A549 (cell line): ENCODE measurements at regions not wholly inside any gene's neighbourhood (a gene's known extent, or its start where the extent isn't known, plus 50 kb on each side); places are given as distances from the start of the nearest gene placed in this dataset.

Experiments
- ATAC-seq, 2 experiments: fragments of 200-7000 bp in 1 of 2; fragments of >200 bp in 1 of 2; cut with Nextera tagmentation in 1 of 2; cut with Tn5 transposase in 1 of 2; 3 replicates each; pipeline versions ENCODE4 v1.8.0 to v1.9.1; 2018 to 2020; ENCODE audit warnings: mild to moderate bottlenecking in 1 of 2, moderate library complexity in 1 of 2
- CTCF ChIA-PET: fragments of 300-600 bp; sonication (Branson Sonifier 250); formaldehyde crosslinking; extraction: SDS; loops from one replicate; lab custom pipeline; 2021; ENCODE audit warnings: antibody characterized with exemption, inconsistent platforms; lab: Yijun Ruan, JAX
- POLR2A ChIA-PET: fragments of 350-600 bp; formaldehyde crosslinking; extraction: SDS; loops from one replicate; lab custom pipeline; 2021; ENCODE audit warnings: antibody characterized with exemption, inconsistent platforms; lab: Yijun Ruan, JAX
- DNase-seq, 2 experiments: peaks; one replicate each; pipeline versions ENCODE4 v3.0.0 to v3.0.0-alpha.2; 2011 to 2016; ENCODE audit warnings: low read depth in 1 of 2, low spot score in 1 of 2
- FAIRE-seq: peaks from 2 replicates; lab custom pipeline; 2011; peaks lifted over from hg19 to GRCh38; lab: Jason Lieb, UNC
- H3K27ac ChIP-seq, 2 experiments: fragments of >200 bp; sonication (Bioruptor Twin); formaldehyde crosslinking; 3 replicates each; pipeline ENCODE4 v1.5.1; 2016 to 2017
- H3K4me1 ChIP-seq: fragments of >200 bp; sonication (Bioruptor Twin); formaldehyde crosslinking; 3 replicates; pipeline ENCODE4 v1.6.1; 2016
- H3K4me2 ChIP-seq: fragments of >200 bp; sonication (Bioruptor Twin); formaldehyde crosslinking; 3 replicates; pipeline ENCODE4 v1.6.1; 2016
- H3K4me3 ChIP-seq: fragments of >200 bp; sonication (Bioruptor Twin); formaldehyde crosslinking; 3 replicates; pipeline ENCODE4 v1.5.1; 2016
- H3K9me3 ChIP-seq: fragments of >200 bp; sonication (Bioruptor Twin); formaldehyde crosslinking; 3 replicates; pipeline ENCODE4 v1.6.1; 2016
- CBX2 ChIP-seq: fragments of 200-600 bp; sonication (generic); IDR thresholded peaks from 2 replicates; pipeline ENCODE4 v1.6.1; 2016; ENCODE audit warnings: low read depth, mild to moderate bottlenecking, borderline replicate concordance
- CBX8 ChIP-seq: fragments of 200-600 bp; sonication (generic); IDR thresholded peaks from 2 replicates; pipeline ENCODE4 v1.6.1; 2016
- ESRRA ChIP-seq: fragments of 150-350 bp; IDR thresholded peaks from 2 replicates; pipeline ENCODE4 v1.6.1; 2014; ENCODE audit warnings: mild to moderate bottlenecking, low read length, borderline replicate concordance
- FOSB ChIP-seq: fragments of 250-450 bp; sonication (Bioruptor Pico); IDR thresholded peaks from 2 replicates; pipeline ENCODE4 v1.5.0; 2020; ENCODE audit warnings: mild to moderate bottlenecking, moderate library complexity
- FOXS1 ChIP-seq: fragments of 250-450 bp; sonication (Bioruptor Pico); IDR thresholded peaks from 2 replicates; pipeline ENCODE4 v1.5.0; 2020; ENCODE audit warnings: mild to moderate bottlenecking, moderate library complexity
- HOXA7 ChIP-seq: fragments of 250-450 bp; sonication (Bioruptor Pico); IDR thresholded peaks from 2 replicates; pipeline ENCODE4 v1.5.0; 2020; ENCODE audit warnings: mild to moderate bottlenecking, moderate library complexity
- HOXB5 ChIP-seq: fragments of 250-450 bp; sonication (Bioruptor Pico); IDR thresholded peaks from 2 replicates; pipeline ENCODE4 v1.5.0; 2020; ENCODE audit warnings: mild to moderate bottlenecking, moderate library complexity
- JUN ChIP-seq, 2 experiments: fragments of >200 bp; sonication (Bioruptor Twin); formaldehyde crosslinking; IDR thresholded peaks; 2 replicates in 1 of 2; 3 replicates in 1 of 2; pipeline ENCODE4 v1.6.1; 2016 to 2017
- NFE2L2 ChIP-seq: fragments of 150-350 bp; conservative IDR thresholded peaks from 2 replicates; pipeline ENCODE4 v1.6.1; 2014; ENCODE audit warnings: low read length
- NPAS2 ChIP-seq: fragments of 250-450 bp; sonication (Bioruptor Pico); IDR thresholded peaks from 2 replicates; pipeline ENCODE4 v1.8.0; 2022; ENCODE audit warnings: mild to moderate bottlenecking, moderate library complexity, borderline replicate concordance
- POLR2A ChIP-seq: IDR thresholded peaks from 2 replicates; pipeline ENCODE4 v1.6.1; 2012; ENCODE audit warnings: mild to moderate bottlenecking, low read length
- POLR2AphosphoS2 ChIP-seq: conservative IDR thresholded peaks from 2 replicates; pipeline ENCODE4 v1.6.1; 2012; ENCODE audit warnings: low read length, improper control_type of control experiment, inconsistent platforms
- RAD21 ChIP-seq, 2 experiments: fragments of >200 bp in 1 of 2; sonication (Bioruptor Twin) in 1 of 2; formaldehyde crosslinking in 1 of 2; IDR thresholded peaks in 1 of 2; conservative IDR thresholded peaks in 1 of 2; 2 replicates in 1 of 2; 3 replicates in 1 of 2; pipeline ENCODE4 v1.6.1; 2012 to 2018; ENCODE audit warnings: inconsistent platforms in 1 of 2
- RARB ChIP-seq: fragments of 250-450 bp; sonication (Bioruptor Pico); IDR thresholded peaks from 2 replicates; pipeline ENCODE4 v1.8.0; 2021; ENCODE audit warnings: mild to moderate bottlenecking, moderate library complexity
- RCOR1 ChIP-seq: fragments of 150-350 bp; IDR thresholded peaks from 2 replicates; pipeline ENCODE4 v1.6.1; 2014; ENCODE audit warnings: antibody characterized with exemption, low read length, low read depth
- RFX5 ChIP-seq: fragments of 450-650 bp; IDR thresholded peaks from 2 replicates; pipeline ENCODE4 v1.7.1; 2014; ENCODE audit warnings: antibody characterized with exemption, mild to moderate bottlenecking, moderate library complexity
- RNF2 ChIP-seq: fragments of 200-600 bp; sonication (generic); IDR thresholded peaks from 2 replicates; pipeline ENCODE4 v1.6.1; 2016; ENCODE audit warnings: low read depth, mild to moderate bottlenecking, antibody characterized with exemption, moderate library complexity, borderline replicate concordance
- TFCP2L1 ChIP-seq: fragments of 250-450 bp; sonication (Bioruptor Pico); IDR thresholded peaks from 2 replicates; pipeline ENCODE4 v1.5.0; 2021; ENCODE audit warnings: mild to moderate bottlenecking
- TP53 ChIP-seq: fragments of 250-450 bp; sonication (Bioruptor Pico); IDR thresholded peaks from 2 replicates; pipeline ENCODE4 v1.5.0; 2021; ENCODE audit warnings: mild to moderate bottlenecking, moderate library complexity
- ZNF302 ChIP-seq: fragments of 250-450 bp; sonication (Bioruptor Pico); IDR thresholded peaks from 2 replicates; pipeline ENCODE4 v1.9.0; 2021; ENCODE audit warnings: inconsistent platforms, mild to moderate bottlenecking, moderate library complexity
- WGBS: methylation state at CpG from one replicate; pipeline ENCODE4 v1.1.6; 2017; ENCODE audit errors: missing lambda C conversion rate; 5-methylcytosine and 5-hydroxymethylcytosine counted together
- TF ChIP-seq, protein P1 (sequence below): fragments of 250-450 bp; sonication (Bioruptor Pico); IDR thresholded peaks from 2 replicates; pipeline ENCODE4 v1.5.0; 2021; ENCODE audit warnings: mild to moderate bottlenecking, moderate library complexity, borderline replicate concordance
- TF ChIP-seq, protein P2 (sequence below): fragments of >200 bp; sonication (Bioruptor Twin); formaldehyde crosslinking; IDR thresholded peaks from 2 replicates; pipeline ENCODE4 v1.6.1; 2016
- TF ChIP-seq, protein P3 (sequence below): IDR thresholded peaks from 2 replicates; pipeline ENCODE4 v1.6.1; 2012; ENCODE audit warnings: low read depth, borderline replicate concordance
- TF ChIP-seq, protein P4 (sequence below): IDR thresholded peaks from 2 replicates; pipeline ENCODE4 v1.6.1; 2012
- TF ChIP-seq, protein P5 (sequence below): fragments of 200-600 bp; sonication (generic); IDR thresholded peaks from 2 replicates; pipeline ENCODE4 v1.6.1; 2016; ENCODE audit warnings: antibody characterized with exemption, mild to moderate bottlenecking, moderate library complexity
- TF ChIP-seq, protein P6 (sequence below): fragments of >200 bp; sonication (Bioruptor Twin); formaldehyde crosslinking; IDR thresholded peaks from 3 replicates; pipeline ENCODE4 v1.6.1; 2016

DNA sequence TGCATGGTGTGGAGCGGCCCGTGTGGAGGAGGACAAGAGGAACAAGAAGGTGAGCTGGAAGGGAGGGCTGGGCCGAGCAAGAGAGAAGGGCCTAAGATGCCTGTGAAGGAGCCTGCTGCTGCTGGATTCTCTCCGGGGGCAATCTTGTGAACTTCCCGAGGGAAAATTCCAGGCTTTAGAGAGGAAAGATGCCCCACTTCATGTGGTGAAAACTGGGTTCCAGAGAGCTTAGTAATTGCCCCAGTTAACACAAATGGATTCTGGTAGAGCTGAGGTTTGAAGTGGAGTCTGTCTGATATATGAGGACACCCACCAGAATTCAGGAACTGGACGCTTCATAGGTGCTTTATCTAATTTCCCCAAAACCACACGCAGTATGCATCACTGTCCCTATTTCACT lies 114.1 kb upstream of the ZMIZ1 start:
- FAIRE-seq, result no peak
- H3K9me3 ChIP-seq, result no peaks in the 10 kb centered on the region
- WGBS, result 89% methylated on average over 7 of the region's 7 CpGs
- TF ChIP-seq POLR2AphosphoS2, result no peak
- ATAC-seq, result no peak
- CTCF ChIA-PET, result interaction anchor here (0.8 to 1.4 kb wide), 6 partner anchors 9 to 241 kb away, joined by 3 to 7 read pairs (median 3); no protein-coding TSS in a partner anchor
- H3K27ac ChIP-seq, result no peak overlapping the region
- DNase-seq, result no peak
- no peak overlapping the region for H3K4me2 ChIP-seq
- POLR2A ChIA-PET, result interaction anchor here (0.9 kb wide), 1 partner anchor 19 kb away, joined by 4 read pairs; no protein-coding TSS in a partner anchor
- no peak overlapping the region for H3K4me3 ChIP-seq
- H3K4me1 ChIP-seq, result no peaks in the 10 kb centered on the region

DNA sequence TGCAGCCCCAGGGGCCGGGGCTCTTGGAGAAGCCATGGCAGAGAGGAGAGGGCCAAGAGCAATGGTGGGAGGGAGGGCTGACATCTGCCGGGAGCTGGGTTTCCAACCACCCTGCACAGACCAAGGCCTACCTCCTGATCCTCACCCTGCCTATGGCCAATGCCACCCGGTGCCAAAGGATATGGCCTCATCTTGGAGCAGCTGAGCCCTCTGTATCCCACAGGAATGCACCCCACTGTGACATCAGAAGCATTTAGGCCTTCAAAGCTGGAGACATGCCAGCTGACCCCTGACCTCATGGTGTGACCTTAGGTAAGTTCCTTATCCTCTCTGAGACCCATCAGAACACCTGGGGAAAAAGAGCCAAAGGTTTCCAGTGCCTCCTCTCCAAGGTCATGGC lies 113.6 kb upstream of the ZMIZ1 start:
- H3K4me3 ChIP-seq, result no peak overlapping the region
- no peak for DNase-seq
- H3K4me1 ChIP-seq, result no peaks in the 10 kb centered on the region
- no peak for ATAC-seq
- FAIRE-seq, result no peak
- CTCF ChIA-PET, result interaction anchor here (1.1 to 1.4 kb wide), 4 partner anchors 9 to 241 kb away, joined by 3 to 7 read pairs (median 3); no protein-coding TSS in a partner anchor
- TF ChIP-seq, protein P1, sequence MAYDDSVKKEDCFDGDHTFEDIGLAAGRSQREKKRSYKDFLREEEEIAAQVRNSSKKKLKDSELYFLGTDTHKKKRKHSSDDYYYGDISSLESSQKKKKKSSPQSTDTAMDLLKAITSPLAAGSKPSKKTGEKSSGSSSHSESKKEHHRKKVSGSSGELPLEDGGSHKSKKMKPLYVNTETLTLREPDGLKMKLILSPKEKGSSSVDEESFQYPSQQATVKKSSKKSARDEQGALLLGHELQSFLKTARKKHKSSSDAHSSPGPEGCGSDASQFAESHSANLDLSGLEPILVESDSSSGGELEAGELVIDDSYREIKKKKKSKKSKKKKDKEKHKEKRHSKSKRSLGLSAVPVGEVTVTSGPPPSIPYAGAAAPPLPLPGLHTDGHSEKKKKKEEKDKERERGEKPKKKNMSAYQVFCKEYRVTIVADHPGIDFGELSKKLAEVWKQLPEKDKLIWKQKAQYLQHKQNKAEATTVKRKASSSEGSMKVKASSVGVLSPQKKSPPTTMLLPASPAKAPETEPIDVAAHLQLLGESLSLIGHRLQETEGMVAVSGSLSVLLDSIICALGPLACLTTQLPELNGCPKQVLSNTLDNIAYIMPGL (CRISPR knock-in tag), result no peak
- TF ChIP-seq RNF2 (no peak), POLR2A (no peak), JUN (IDR thresholded peaks at IDR 0.05) (no peak), TP53 (CRISPR knock-in tag) (no peak), ZNF302 (CRISPR knock-in tag) (no peak), CBX2 (no peak), HOXA7 (CRISPR knock-in tag) (no peak), RFX5 (no peak), HOXB5 (CRISPR knock-in tag) (no peak), TFCP2L1 (CRISPR knock-in tag) (no peak), RARB (CRISPR knock-in tag) (no peak), NFE2L2 (no peak), CBX8 (no peak), FOXS1 (CRISPR knock-in tag) (no peak), RCOR1 (no peak)
- TF ChIP-seq, protein P2, sequence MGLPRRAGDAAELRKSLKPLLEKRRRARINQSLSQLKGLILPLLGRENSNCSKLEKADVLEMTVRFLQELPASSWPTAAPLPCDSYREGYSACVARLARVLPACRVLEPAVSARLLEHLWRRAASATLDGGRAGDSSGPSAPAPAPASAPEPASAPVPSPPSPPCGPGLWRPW, result no peak
- TF ChIP-seq, protein P3, sequence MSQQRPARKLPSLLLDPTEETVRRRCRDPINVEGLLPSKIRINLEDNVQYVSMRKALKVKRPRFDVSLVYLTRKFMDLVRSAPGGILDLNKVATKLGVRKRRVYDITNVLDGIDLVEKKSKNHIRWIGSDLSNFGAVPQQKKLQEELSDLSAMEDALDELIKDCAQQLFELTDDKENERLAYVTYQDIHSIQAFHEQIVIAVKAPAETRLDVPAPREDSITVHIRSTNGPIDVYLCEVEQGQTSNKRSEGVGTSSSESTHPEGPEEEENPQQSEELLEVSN, result no peak
- TF ChIP-seq, protein P4, sequence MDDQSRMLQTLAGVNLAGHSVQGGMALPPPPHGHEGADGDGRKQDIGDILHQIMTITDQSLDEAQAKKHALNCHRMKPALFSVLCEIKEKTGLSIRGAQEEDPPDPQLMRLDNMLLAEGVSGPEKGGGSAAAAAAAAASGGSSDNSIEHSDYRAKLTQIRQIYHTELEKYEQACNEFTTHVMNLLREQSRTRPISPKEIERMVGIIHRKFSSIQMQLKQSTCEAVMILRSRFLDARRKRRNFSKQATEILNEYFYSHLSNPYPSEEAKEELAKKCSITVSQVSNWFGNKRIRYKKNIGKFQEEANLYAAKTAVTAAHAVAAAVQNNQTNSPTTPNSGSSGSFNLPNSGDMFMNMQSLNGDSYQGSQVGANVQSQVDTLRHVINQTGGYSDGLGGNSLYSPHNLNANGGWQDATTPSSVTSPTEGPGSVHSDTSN, result no peak
- TF ChIP-seq, all 56 proteins: peak for 0
- POLR2A ChIA-PET, result interaction anchor here (0.9 kb wide), 1 partner anchor 18 kb away, joined by 4 read pairs; no protein-coding TSS in a partner anchor
- Histone ChIP-seq H3K9me3 (no peaks in the 10 kb centered on the region), H3K4me2 (no peak overlapping the region), H3K27ac (no peak overlapping the region)
- WGBS, result 68% methylated on average over 2 of the region's 3 CpGs

DNA sequence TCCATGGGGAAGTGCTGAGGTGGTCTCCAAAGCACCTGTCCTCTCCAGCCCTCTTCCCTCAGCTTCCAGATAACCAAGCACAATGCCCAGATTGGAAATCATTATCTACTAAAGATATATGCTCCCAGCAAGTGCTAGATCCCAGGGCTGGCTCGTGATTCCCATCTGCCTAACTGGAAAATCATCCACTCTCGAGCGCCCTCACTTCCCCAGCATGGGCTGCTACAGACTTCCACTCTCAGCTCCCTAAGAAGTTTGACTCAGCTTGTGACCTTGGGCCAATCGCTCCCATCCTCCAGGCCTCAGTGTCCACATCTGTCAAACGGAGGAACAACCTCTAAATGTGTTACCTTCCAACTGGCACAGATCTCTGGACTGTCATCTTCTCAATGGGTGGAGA lies 112.4 kb upstream of the ZMIZ1 start:
- POLR2A ChIA-PET, result interaction anchor here (1.2 kb wide), 1 partner anchor 17 kb away, joined by 3 read pairs; no protein-coding TSS in a partner anchor
- CTCF ChIA-PET, result interaction anchor here (0.6 to 2.1 kb wide), 2 partner anchors 9 to 123 kb away, joined by 3 to 6 read pairs; no protein-coding TSS in a partner anchor
- WGBS, result 84% methylated on average over 5 of the region's 5 CpGs
- Histone ChIP-seq H3K9me3 (no peaks in the 10 kb centered on the region), H3K27ac (no peak overlapping the region), H3K4me3 (no peak overlapping the region), H3K4me1 (no peaks in the 10 kb centered on the region; the same call in 2 of the 3 replicates), H3K4me2 (no peak overlapping the region)
- DNase-seq, result no peak
- no peak for ATAC-seq
- FAIRE-seq, result no peak
- TF ChIP-seq, protein P5, sequence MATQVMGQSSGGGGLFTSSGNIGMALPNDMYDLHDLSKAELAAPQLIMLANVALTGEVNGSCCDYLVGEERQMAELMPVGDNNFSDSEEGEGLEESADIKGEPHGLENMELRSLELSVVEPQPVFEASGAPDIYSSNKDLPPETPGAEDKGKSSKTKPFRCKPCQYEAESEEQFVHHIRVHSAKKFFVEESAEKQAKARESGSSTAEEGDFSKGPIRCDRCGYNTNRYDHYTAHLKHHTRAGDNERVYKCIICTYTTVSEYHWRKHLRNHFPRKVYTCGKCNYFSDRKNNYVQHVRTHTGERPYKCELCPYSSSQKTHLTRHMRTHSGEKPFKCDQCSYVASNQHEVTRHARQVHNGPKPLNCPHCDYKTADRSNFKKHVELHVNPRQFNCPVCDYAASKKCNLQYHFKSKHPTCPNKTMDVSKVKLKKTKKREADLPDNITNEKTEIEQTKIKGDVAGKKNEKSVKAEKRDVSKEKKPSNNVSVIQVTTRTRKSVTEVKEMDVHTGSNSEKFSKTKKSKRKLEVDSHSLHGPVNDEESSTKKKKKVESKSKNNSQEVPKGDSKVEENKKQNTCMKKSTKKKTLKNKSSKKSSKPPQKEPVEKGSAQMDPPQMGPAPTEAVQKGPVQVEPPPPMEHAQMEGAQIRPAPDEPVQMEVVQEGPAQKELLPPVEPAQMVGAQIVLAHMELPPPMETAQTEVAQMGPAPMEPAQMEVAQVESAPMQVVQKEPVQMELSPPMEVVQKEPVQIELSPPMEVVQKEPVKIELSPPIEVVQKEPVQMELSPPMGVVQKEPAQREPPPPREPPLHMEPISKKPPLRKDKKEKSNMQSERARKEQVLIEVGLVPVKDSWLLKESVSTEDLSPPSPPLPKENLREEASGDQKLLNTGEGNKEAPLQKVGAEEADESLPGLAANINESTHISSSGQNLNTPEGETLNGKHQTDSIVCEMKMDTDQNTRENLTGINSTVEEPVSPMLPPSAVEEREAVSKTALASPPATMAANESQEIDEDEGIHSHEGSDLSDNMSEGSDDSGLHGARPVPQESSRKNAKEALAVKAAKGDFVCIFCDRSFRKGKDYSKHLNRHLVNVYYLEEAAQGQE, result no peak
- TF ChIP-seq HOXA7 (CRISPR knock-in tag) (no peak), JUN (IDR thresholded peaks at IDR 0.05) (no peak), RAD21 (conservative IDR thresholded peaks at IDR 0.05 in 1 of 2, IDR thresholded peaks at IDR 0.05 in 1 of 2) (no peak), TP53 (CRISPR knock-in tag) (no peak), FOSB (CRISPR knock-in tag) (no peak), NPAS2 (CRISPR knock-in tag) (no peak), ESRRA (no peak)
- TF ChIP-seq, protein P6, sequence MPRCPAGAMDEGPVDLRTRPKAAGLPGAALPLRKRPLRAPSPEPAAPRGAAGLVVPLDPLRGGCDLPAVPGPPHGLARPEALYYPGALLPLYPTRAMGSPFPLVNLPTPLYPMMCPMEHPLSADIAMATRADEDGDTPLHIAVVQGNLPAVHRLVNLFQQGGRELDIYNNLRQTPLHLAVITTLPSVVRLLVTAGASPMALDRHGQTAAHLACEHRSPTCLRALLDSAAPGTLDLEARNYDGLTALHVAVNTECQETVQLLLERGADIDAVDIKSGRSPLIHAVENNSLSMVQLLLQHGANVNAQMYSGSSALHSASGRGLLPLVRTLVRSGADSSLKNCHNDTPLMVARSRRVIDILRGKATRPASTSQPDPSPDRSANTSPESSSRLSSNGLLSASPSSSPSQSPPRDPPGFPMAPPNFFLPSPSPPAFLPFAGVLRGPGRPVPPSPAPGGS, result no peak
